AG08395 (cell line): ENCODE measurements at regions not wholly inside any gene's neighbourhood (a gene's known extent, or its start where the extent isn't known, plus 50 kb on each side); places are given as distances from the start of the nearest gene placed in this dataset.
"Not testable (repeated sequence)": the region's sequence is repeated elsewhere in the genome, so short reads cannot be mapped to it uniquely, and the experiment has no call there.

Experiments used
- DNase-seq: peaks from one replicate; pipeline ENCODE4 v3.0.0; 2012; ENCODE audit warnings: mixed read lengths, low spot score

- no peak for DNase-seq
Measured at GRCh38 chr1:168490306-168490705, 53.5 kb downstream of the XCL2 start.

GRCh38 chr1:168488138-168488537, 55.7 kb downstream of the XCL2 start:
- peak; percentile 50 for DNase-seq

- DNase-seq, result not testable (repeated sequence)
Measured at GRCh38 chr1:168486820-168487219, 57.0 kb downstream of the XCL2 start.

- DNase-seq, result no peak
Measured at GRCh38 chr1:168485048-168485447, 58.7 kb downstream of the XCL2 start.

- DNase-seq, result no peak
Measured at GRCh38 chr1:168484083-168484482, 59.7 kb downstream of the XCL2 start.

GRCh38 chr1:168483539-168483938, 60.3 kb downstream of the XCL2 start:
- DNase-seq, result peak; percentile 70

- DNase-seq, result peak; percentile 8
Measured at GRCh38 chr1:168482106-168482505, 61.7 kb downstream of the XCL2 start.

GRCh38 chr1:168481586-168481985, 62.2 kb downstream of the XCL2 start:
- DNase-seq, result no peak

- DNase-seq, result no peak
Measured at GRCh38 chr1:168480997-168481396, 62.8 kb downstream of the XCL2 start.

GRCh38 chr1:168477792-168478191, 66.0 kb downstream of the XCL2 start:
- no peak for DNase-seq

GRCh38 chr1:168476588-168477385, 67.0 kb downstream of the XCL2 start:
- DNase-seq, result no peak

- no peak for DNase-seq
Measured at GRCh38 chr1:168474322-168474721, 69.5 kb downstream of the XCL2 start.

- no peak for DNase-seq
Measured at GRCh38 chr1:168473126-168473525, 70.7 kb downstream of the XCL2 start.

GRCh38 chr1:168472223-168472622, 71.6 kb downstream of the XCL2 start:
- no peak for DNase-seq

- peak; percentile 72 for DNase-seq
Measured at GRCh38 chr1:168470901-168471431, 72.8 kb downstream of the XCL2 start.

GRCh38 chr1:168469690-168470089, 74.1 kb downstream of the XCL2 start:
- DNase-seq, result peak; percentile 86

GRCh38 chr1:168468822-168469221, 75.0 kb downstream of the XCL2 start:
- DNase-seq, result no peak

GRCh38 chr1:168468042-168468809, 75.6 kb downstream of the XCL2 start:
- peak; percentile 42 for DNase-seq

- no peak for DNase-seq
Measured at GRCh38 chr1:168467452-168467851, 76.3 kb downstream of the XCL2 start.

- no peak for DNase-seq
Measured at GRCh38 chr1:168466714-168467131, 77.1 kb downstream of the XCL2 start.

GRCh38 chr1:168466092-168466713, 77.6 kb downstream of the XCL2 start:
- DNase-seq, result no peak

GRCh38 chr1:168461108-168461507, 82.7 kb downstream of the XCL2 start:
- DNase-seq, result not testable (repeated sequence)

- not testable (repeated sequence) for DNase-seq
Measured at GRCh38 chr1:168457296-168457695, 86.5 kb downstream of the XCL2 start.
